Dedifferentiated amniotic fluid mesenchymal stem cell (primary cell): ENCODE measurements at regions not wholly inside any gene's neighbourhood (a gene's known extent, or its start where the extent isn't known, plus 50 kb on each side); places are given as distances from the start of the nearest gene placed in this dataset.

Source experiments
- DNase-seq: peaks from one replicate; pipeline ENCODE4 v3.0.0-alpha.2; 2016; ENCODE audit errors: extremely low spot score

DNA sequence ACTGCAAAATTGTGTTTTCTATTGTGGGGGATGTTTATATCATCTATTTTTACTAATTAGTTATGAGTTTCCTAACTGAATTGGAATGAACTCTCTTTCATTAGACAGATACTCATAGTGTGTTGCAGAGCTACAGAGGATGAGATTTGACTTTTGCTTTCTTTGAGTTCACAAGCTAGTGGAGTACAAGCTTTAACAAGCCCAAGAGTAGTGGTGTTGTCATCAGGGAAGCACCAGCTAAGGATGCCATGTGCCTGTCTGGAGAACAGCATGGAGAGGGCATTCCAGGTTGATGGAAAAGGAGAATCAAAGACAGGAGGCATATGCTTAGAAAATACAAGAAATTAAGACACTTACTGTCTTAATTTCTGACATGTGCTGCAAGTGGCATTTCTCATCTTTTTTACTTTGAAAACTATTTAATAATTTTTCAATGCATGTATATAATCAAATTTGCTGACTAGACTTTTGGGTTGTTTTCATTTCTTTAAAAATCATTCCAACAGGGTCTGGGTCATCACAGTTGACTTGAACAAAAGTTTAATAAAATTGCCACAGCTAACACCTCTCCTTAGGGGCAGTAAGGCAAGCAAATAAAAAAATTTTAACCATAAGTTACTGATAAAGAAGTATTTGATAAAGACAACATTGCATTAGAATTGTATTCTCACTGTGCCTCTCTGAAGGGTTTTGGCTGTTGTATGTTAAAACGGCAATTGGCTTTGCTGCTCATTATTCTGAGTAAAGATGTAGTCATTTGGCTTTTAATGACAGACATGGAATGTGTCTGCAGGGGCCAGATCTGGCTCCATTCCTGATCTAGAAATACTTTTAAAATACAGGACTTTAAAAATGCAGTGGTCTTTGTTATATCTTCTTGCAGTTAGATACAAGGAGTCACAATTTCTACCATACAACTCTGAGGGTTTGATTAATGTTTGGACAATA is 323.7 kb upstream of the CDH11 start:
- no peak for DNase-seq

DNA sequence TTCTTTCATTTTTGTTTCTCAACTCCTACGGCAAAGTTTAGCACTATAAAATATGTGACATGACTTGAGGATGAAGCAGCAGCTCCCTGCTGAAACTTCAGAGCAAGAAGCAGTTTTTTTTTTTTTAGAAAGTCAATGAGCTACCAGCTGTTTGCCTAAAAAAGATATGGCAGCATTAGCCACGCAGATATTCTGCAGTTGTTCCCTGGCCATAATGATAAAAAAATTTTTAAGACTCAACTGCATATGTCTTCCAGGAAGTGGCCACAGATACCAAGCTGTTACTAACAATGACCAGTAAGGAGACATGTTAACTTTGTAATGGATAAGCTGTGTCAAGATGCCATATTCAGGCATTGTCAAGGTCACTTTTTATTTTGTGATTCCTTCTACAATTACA is 319.6 kb upstream of the CDH11 start:
- DNase-seq: no peak

DNA sequence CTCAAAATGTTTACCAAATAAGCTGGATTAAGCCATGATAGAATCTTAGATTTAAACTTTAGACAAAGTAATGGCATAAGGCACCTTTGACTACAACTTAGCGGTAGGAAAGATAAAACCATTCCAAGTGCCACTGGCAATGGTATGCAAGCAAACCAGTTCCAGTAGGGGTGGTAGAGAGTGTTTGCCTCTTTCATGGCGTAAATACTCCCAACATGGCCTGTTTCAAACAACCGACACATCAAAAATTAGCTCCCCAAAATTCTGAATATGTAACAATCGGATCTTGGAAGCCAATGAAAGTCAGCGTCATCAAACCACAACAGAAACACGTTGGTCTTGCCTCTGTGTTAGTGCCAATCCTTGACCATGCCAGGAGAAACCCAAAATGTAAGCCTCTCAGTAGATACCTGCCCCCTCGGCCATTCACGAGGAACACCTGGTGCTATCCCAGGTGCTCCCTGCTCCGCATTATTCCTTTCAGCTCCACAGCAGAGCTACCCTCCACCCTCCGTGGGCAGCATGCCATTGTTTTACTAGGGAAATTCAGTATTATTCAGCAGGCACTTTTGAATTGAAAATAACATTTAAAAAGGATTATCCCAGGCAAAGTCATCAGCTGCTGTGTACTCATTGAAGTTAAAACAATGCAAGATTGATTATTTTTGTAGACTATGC is 307.8 kb upstream of the CDH11 start:
- DNase-seq: no peak

DNA sequence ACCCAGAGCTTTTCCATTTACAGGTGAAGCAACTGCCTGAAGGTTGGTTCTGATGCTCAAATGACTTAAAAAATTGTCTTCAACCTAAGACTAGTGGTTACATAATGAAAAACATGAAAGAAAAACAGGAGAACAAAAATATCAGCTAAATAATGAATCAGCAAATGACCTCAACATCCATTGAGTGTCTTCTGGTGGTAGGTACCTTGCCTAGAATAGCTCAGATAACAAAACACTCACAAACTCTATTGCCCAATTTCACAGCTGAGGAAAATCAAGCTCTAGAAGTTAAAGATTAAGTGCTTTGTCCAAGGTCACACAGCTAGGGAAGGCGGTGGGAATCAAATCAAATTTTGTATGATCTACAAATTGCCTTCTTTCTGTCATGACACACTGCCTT is 304.6 kb upstream of the CDH11 start:
- no peak for DNase-seq

DNA sequence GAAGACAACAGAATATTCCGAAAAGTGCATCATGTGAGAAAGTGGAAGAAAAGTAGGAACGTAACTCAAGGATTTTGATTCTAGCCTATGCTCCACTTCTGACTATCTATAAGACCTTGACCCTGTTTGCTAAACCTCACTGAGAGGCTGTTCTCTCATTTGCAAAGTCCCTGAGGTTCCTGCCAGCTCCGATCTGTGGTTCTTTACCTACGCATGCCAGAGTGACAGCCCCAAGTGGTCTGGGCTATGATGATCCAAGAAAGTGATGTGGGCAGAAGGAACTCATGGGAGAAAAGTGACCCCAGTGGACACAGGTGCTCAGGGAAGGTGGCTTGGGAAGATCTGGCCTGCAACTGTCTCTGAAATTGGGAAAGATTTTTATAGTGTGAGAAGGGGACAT is 301.1 kb upstream of the CDH11 start:
- no peak for DNase-seq

DNA sequence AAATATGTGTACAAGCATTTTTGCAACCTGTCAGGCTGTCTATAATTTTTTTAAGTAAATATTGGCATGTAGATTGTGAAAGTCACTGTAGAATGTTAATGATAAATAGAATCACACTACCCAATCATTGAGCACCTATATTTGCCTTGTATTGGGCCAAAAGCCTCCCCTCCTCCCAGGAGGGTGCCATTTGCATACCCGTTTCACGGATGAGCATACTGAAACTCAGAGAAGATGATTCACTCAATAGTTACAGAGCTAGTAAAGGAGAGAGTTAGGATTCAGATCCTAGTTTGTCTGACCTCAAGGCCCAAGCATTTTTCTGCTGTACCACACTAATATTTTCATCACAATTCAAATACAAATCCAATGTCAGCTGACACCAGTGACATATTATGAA is 299.7 kb upstream of the CDH11 start:
- DNase-seq: no peak

DNA sequence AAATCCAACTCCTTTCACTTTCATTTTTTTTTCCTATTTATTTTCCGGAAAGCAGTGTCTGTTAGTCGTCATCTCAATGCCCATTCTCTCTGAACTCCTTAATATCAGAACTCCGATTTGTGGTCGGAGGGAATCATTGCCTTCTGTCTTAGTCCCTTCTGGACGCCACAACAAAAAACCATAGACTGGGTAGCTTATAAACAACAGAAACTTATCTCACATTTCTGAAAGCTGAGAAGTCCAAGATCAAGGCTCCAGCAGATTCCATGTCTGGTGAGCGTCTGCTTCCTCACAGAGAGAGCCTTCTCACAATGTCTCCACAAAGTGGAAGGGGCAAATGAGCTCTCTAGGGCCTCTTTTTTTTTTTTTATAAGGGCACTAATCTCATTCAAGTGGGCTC is 296.6 kb upstream of the CDH11 start:
- no peak for DNase-seq

DNA sequence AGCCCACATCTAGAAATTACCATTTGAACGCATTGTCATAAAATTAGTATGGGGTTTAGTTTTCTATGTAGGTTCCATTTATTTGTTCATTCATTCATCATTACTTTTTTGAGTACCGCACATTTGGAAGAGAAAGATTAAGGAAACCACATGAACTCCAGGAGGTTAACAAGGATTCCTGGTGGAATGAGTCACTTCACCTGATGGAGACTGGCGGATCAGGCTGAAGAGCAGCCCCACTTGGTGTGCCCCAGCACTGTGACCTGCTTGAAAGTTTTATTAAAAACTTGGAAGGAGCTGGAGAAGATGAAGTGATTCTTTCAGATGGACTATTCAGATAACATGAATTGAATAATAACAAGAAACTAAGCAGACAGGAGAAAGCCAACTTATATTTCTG is 293.6 kb upstream of the CDH11 start:
- no peak for DNase-seq

DNA sequence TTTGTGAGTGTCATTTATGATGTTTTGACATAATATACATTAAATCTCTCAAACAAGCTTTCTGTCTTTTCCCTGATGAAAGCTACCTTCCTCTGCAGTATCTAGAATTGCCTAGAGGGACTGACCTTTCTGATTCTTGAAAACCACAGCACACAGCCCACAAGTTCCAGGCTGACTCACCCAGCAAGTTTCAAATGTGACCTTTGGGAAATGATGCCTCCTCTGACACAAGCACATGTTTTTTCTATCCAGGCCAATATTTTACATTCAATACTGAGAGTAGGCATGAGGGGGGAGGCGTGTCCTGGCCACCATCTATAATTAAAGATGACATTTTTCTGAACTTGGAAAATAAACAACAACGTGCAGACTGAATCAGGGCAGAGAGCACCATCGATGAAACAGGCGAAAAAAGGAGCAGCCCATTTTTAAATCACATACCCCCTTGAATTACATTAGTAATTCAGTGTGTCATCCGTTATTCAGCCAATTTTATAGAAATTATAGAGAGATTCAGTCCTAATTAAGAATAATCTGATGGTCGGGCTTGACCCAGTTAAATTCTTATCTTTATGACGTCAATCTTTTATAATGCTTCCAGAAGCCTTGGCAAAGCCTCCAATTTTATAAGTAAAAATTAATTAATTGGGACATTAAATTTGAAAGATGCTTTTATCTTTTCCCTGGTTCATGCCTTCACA is 292.6 kb upstream of the CDH11 start:
- DNase-seq: peak; percentile 49

DNA sequence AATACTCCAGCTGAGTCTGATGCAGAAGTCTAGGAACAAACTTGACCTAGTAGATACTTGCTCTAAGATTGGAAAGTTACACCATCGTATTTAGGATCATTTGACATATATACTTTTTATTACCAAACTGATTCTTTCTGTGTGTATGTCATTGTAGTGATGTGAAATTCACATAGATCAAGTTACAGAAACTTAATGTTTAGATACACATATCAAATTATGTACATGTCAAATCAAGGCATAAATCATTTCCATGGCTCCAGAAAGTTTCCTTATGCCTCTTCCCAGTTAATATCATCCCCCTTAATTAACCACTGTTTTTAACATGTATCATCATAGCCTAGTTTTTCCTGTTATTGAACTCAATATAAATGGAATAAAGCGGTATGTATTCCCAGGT is 292.0 kb upstream of the CDH11 start:
- DNase-seq: no peak

DNA sequence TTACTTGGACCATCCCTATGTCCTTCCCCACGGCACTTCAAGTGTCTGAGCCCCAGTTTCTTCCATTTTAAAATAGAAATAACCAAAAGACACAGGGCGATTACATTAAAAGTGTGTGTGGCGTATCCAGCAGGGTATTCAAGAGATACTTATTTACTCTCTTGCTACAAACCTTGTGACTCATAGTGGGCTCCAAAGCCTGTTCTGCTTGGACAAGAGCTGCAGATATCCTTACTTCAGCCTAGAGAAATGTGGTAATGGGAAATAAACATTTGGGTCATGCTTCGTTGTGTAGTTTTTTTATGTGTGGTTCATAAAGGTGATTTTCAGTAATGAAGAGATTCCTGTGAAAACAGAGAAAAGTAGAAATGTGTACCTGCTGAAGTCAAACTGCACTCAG is 288.9 kb upstream of the CDH11 start:
- DNase-seq: no peak

DNA sequence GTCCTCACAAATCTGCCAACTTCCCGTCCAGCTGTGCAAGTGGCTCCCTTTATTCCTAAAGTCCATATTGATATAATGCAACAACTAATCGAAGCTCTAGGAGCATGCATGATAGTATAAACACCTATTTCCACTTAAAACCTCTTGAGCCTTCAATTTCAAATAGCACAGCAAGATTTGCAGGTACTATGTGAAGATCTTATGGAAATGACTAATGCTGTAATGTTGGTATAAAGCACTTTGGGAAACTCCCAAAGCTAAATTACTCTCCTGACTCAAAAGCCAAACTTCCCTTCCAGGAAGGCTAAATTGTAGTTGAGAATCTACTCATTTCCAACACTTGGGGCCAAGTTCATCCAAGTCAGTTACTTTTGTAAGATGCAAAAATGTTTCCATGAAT is 287.6 kb upstream of the CDH11 start:
- no peak for DNase-seq

DNA sequence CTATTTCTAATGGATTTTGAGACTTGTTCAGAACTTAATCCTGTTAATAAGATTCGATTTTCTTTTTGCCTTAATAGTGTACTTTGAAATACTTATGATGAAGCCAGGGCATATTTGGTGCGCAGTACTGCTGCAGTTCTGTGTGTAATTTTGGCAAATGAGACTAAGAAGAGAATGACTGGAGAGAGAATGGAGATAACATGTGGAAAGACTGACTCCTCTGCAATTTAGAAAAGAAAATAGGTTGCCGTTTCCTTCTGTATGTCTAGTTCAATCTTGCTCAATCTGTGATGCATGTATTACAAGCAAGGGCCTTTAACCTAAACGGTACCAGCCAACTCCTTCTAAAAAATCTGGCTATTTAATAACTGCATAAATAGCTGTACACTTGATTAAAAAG is 285.1 kb upstream of the CDH11 start:
- no peak for DNase-seq

DNA sequence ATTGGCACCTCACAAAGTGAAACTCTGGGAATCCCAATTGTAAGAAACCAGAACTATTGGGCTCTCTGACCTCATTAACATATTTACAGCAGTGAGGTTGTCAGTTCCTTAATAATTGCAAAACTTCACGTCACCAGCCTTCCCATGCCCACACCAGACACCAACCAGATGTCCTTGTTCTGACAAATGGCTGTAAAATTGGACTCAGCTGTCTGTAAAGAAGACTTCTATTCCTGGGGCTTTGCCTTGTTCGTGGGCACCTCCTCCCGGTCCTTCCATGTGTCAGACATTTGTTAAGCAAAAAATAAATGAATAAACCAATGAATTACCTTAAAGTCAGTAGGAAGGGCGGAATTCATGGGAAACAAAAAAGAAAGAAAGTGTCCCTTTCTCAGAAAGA is 284.3 kb upstream of the CDH11 start:
- no peak for DNase-seq

DNA sequence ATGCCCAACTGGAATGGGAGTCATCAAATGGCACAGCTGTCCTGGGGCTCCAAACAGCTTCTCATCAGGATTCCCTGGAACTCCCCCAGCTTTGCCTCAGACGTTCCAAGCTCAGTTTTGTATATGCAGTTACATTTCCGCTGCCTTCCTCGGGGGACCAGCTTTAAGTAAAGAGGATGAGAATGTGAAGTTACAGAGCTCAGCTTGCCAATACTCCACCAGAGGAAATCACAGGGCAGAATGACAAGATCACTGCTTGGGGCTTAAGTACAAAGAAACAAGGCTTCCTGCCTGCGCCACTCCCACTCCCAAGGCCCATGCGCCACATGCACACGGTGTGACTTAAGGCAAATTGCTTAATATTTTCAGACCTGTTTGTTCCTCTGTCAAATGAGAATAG is 272.4 kb upstream of the CDH11 start:
- DNase-seq: no peak

DNA sequence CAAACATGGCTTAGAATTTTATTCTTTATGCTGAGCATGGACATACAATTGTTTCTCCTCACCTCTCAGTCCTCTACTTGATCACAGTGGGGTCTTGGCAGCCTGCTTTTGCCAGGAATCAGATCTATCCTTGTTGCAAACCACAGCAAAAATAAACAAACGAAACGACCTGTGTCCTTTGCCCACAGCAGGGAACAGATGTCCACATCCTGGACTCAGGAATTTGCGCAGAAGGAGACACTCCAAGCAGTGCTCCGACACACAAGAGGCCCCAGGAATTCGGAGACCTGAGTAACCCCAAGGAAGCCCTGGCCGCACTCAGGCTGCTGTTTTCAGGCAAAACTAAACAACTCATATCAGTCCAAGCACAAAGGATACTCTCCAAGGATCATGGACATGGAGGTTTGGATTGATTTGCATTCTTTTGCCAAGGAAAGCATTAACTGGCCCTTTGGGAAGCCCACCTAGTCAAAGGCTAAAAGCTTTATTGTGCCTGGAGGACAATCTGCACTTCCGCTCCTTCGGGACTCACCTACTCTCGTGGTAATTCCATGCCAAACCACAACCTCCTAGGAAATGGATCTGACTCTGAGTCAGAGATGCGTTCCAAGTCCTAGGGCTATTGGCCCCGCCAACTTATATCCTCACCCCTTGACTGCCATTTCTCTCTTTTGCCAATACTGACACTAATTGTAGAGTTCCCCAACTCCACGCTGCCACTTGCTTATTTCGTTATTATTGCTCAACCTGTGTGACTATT is 271.1 kb upstream of the CDH11 start:
- DNase-seq: no peak

DNA sequence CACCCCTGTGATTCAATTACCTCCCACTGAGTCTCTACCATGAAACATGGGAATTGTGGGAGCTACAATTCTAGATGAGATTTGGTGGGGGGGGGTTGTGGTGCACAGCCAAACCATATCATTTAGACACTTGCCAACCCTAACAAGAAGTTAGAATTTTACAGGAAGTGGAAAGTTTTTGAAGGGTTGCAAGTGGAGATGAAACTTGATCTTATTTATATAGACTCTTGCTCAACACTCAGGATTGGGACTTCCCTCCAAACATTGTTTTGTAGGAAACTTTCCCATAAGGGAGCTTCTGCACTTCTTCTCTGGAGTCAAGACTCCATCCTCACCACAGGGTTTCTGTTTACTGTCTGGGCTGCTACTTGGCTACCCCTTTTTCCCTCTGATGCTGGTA is 266.7 kb upstream of the CDH11 start:
- DNase-seq: no peak

DNA sequence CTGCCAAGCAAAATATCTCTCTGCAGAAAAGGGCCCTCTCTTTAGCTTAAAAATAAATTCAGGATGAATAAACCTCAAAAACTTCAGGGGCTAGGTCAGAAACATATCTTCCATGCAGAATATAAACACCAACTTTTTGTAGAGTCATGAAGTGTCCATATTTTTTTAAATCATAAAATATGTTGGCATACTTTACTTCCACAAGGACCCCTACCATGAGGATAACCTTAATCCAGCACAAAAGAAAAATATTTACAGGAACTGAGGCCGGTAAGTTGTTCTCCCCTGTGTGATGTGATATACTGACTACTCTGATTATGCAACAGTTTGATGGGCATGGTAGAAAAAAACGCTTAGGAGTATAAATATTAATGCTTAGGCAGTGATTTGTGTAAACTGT is 264.8 kb upstream of the CDH11 start:
- no peak for DNase-seq

DNA sequence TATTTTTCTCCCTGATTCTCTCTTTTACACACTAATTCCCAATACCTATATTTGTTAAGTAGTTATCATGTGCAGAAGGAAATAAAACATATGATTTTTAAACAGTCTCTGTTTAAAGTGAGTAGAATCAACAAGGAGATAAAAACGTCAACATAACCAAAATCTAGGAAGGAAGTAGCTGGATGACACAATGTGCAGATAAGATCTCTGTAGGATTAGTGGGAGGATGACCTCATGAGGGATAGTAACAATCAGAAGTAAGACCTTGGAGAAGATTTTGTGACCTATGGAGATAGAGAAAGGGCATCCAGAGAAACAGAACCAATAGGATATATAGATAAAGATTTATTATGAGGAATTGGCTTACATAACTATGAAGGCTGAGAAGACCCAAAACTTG is 262.6 kb upstream of the CDH11 start:
- no peak for DNase-seq

DNA sequence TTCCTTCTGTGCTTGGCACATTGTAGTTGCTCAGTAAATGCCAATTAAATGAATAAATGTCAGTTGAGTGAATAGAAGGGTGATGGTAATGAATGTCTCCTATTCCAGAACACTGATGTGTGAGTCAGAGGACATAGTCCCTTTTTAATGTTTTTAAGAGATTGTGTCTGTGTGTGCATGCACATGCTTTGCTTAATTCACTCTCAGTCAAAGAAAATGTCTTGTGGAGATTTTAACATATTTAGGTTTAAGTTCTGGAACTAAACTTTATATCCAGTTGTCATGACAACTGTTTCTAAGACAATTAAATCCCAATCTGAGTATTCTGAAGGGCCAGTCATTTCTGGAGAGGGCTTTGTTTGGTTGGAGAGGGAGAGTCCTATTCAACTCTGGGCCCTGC is 255.3 kb upstream of the CDH11 start:
- DNase-seq: no peak

DNA sequence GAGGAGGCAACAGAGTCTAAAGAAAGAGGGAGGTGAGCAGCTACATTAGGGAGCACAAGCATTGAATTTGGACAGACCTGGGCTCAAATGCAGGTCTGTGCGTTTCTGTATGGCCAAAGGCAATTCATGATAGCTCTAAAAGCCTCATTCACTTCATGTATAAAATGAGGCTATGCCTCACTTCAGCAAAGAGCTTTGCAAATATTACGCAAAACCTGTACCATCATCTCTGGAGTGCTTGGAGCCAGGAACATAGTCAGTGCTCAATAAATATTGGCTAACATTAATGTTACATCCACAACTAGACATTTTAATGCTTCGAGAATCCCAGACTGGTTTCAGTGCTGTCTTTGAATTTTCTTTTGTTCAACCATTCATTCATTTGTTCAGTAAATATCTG is 254.7 kb upstream of the CDH11 start:
- DNase-seq: no peak

DNA sequence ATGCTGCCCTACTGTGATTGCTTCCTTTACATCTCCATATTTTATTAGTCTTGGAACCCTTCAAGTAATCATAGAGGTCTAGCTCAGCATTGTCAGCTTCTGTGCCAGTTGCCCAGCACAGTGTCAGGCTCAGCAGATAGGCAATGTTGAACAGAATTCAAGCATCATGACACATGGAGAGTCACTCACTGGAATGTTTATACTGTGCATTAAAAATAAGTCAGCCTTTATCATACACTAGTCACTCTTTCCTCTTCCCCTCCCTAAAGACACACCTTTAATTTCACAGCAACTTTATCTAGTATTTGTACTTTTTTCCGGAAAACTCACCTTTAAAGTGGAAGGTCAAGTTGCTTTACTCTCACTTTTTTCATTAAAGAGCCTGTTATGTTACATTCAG is 253.8 kb upstream of the CDH11 start:
- no peak for DNase-seq
